GM12892 (cell line): ENCODE measurements at regions not wholly inside any gene's neighbourhood (a gene's known extent, or its start where the extent isn't known, plus 50 kb on each side); places are given as distances from the start of the nearest gene placed in this dataset.

ENCODE experiments used
- POLR2A ChIP-seq: IDR thresholded peaks from 2 replicates; pipeline ENCODE4 v1.6.1; 2011; ENCODE audit warnings: low read depth, low read length, control low read depth
- TAF1 ChIP-seq: IDR thresholded peaks from 2 replicates; pipeline ENCODE4 v1.6.1; 2011; ENCODE audit warnings: low read depth, mild to moderate bottlenecking, control low read depth, low read length, borderline replicate concordance

GRCh38 chr10:109007514-109007913 lies 915.8 kb downstream of the XPNPEP1 start:
- TF ChIP-seq POLR2A (no peak), TAF1 (no peak)
